ENCODE measurements at regions not wholly inside any gene's neighbourhood (a gene's known extent, or its start where the extent isn't known, plus 50 kb on each side); places are given as distances from the start of the nearest gene placed in this dataset.
"Not testable (repeated sequence)": the region's sequence is repeated elsewhere in the genome, so short reads cannot be mapped to it uniquely, and the experiment has no call there.

- not testable (repeated sequence) for TF ChIP-seq CTCF, EP300 (IDR thresholded peaks at IDR 0.05)
Observed at GRCh38 chr5:96170481-96171125, 209.0 kb upstream of the ELL2 start.

Data from tibial nerve (tissue), 4 donors.